IPS-20b (cell line): ENCODE measurements at regions not wholly inside any gene's neighbourhood (a gene's known extent, or its start where the extent isn't known, plus 50 kb on each side); places are given as distances from the start of the nearest gene placed in this dataset.

ENCODE experiments used
- H3K27ac ChIP-seq: one replicate; pipeline ENCODE4 v1.5.1; 2013; ENCODE audit warnings: low read length
- H3K27me3 ChIP-seq: 2 replicates; pipeline ENCODE4 v1.6.1; 2013; ENCODE audit warnings: mild to moderate bottlenecking, low read length, inconsistent platforms; ENCODE audit not compliant: insufficient read depth
- H3K36me3 ChIP-seq: 2 replicates; pipeline ENCODE4 v1.6.1; 2013; ENCODE audit warnings: low read depth, mild to moderate bottlenecking, inconsistent platforms, low read length, moderate library complexity; ENCODE audit not compliant: insufficient read depth
- H3K4me1 ChIP-seq: 2 replicates; pipeline ENCODE4 v1.6.1; 2013; ENCODE audit warnings: mild to moderate bottlenecking, control low read depth, inconsistent platforms, low read length, moderate library complexity; ENCODE audit not compliant: insufficient read depth
- H3K4me3 ChIP-seq: 2 replicates; pipeline ENCODE4 v1.5.1; 2013; ENCODE audit warnings: mild to moderate bottlenecking, low read length, inconsistent platforms
- H3K9ac ChIP-seq: 2 replicates; pipeline ENCODE4 v1.6.1; 2013; ENCODE audit warnings: low read depth, mild to moderate bottlenecking, inconsistent platforms, low read length, moderate library complexity
- H3K9me3 ChIP-seq: 2 replicates; pipeline ENCODE4 v1.6.1; 2013; ENCODE audit warnings: mild to moderate bottlenecking, low read depth, low read length, inconsistent platforms; ENCODE audit not compliant: insufficient read depth

- no peaks in the 10 kb centered on the region for H3K36me3 ChIP-seq
- H3K27me3 ChIP-seq = no peaks in the 10 kb centered on the region
- no peak overlapping the region for H3K9ac ChIP-seq
- H3K4me1 ChIP-seq = no peaks in the 10 kb centered on the region
- H3K4me3 ChIP-seq = no peak overlapping the region
- no peak overlapping the region for H3K27ac ChIP-seq
- no peaks in the 10 kb centered on the region for H3K9me3 ChIP-seq
These were observed 52.9 kb upstream of the IRX1 start for GRCh38 chr5:3542769-3543168.

DNA sequence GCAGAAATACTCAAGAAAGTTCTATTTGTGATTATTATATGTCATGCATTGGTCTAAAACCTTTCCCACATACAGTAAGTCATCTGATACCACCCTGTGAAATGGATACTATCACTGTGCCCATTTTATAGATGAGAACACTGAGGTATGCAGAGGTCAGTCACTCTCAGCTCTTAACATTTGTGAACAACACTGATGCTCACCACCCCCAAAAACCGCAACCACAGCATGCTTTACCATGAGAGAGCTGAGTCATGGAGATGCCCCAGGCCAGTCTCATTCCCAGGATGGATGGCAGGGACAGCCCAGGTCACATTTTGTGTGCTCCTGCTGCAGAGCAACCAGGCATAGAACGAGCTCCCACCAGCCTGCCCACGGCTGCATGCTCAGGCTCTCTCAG is 53.5 kb upstream of the IRX1 start:
- Histone ChIP-seq H3K27me3 (no peaks in the 10 kb centered on the region), H3K9ac (no peak overlapping the region), H3K4me1 (no peaks in the 10 kb centered on the region), H3K27ac (no peak overlapping the region), H3K9me3 (no peaks in the 10 kb centered on the region), H3K4me3 (no peak overlapping the region), H3K36me3 (no peaks in the 10 kb centered on the region)

DNA sequence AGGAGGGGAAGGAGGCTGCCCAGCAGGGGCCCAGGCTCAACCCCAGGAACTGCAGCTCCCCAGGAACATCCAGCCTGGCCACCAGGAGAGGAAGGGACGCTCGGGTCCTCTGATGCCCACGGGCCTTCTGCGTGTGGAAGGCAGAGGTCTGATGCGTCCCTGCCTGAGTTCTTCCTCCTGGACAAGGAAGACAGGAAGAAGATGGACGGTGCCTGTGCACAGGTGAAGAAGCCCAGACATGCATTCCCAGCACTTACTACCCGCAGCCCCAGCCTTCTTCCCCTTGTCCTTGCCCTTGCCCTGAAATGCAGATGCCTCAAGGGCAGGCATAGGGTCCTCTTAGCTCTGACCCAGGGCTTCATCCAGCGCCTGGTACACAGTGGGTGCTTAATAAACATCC is 56.7 kb upstream of the IRX1 start:
- Histone ChIP-seq H3K4me3 (no peak overlapping the region), H3K27ac (no peak overlapping the region), H3K4me1 (no peaks in the 10 kb centered on the region), H3K27me3 (no peaks in the 10 kb centered on the region), H3K9ac (no peak overlapping the region), H3K36me3 (no peaks in the 10 kb centered on the region), H3K9me3 (no peaks in the 10 kb centered on the region)

DNA sequence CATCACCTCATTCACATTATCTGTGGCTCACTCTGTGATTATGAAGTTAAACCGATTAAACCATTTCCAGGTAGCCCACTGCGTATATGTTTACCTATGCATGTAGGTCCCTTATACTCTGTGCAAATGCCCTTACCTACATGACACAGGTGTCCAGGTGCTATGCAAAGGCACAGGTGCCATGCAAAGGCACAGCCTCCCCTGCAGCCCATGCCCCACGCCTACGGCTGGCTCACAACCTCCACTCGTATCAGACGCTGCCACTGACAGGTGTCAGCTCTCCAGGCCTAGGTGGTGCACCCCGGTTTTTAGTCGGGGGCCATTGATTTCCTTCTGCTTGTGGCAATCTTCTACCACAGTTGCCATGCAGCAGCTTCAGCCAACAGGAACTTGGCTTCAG is 57.7 kb upstream of the IRX1 start:
- H3K4me3 ChIP-seq = no peak overlapping the region
- no peaks in the 10 kb centered on the region for H3K36me3 ChIP-seq
- no peaks in the 10 kb centered on the region for H3K4me1 ChIP-seq
- no peaks in the 10 kb centered on the region; the same call in 1 of the 2 replicates for H3K9me3 ChIP-seq
- H3K27me3 ChIP-seq = no peaks in the 10 kb centered on the region
- H3K27ac ChIP-seq = no peak overlapping the region
- H3K9ac ChIP-seq = no peak overlapping the region

DNA sequence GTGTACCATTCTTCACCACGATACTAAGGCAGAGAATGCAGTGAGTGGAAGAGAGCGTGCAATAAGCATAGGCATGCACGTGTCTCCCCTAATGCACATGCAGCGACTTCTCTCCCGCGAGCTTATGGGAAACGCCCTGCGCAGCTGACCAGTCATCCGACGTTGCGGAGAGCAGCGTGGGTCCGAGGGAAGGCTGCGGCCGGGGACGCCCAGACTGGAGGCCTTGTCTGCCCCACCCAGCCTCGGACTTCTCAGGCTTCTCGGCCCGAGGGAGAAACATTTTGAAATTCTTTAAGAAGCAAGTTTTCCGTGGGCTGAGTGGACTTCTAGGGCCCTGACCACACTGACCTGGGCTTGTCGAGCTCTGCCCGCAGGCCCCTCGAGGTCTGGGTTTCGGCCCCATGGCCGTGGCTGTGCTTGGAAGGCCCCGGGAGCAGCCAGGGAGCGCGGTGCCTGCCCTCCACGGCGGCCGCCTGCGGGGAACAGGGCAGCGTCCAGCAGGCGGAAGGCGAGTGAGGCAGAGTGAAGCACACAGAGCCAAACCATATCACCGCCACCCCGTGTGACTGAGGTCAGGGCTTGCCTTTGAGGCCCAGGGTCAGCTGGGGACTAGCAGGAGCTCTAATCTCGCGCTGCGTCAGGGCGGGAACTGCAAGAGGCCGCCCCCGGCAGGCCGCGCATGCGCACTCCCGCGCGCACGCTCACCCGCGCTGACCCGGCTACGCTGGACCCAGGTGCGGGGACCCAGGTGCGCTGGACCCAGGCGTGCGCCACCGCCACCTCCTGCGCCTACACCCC is 60.0 kb upstream of the IRX1 start:
- no peaks in the 10 kb centered on the region; the same call in 1 of the 2 replicates for H3K9me3 ChIP-seq
- no peak overlapping the region for H3K4me3 ChIP-seq
- H3K9ac ChIP-seq = no peak overlapping the region
- H3K27me3 ChIP-seq = no peaks in the 10 kb centered on the region
- H3K36me3 ChIP-seq = no peaks in the 10 kb centered on the region
- no peak overlapping the region for H3K27ac ChIP-seq
- H3K4me1 ChIP-seq = peaks cover 14% of the 10 kb centered on the region

DNA sequence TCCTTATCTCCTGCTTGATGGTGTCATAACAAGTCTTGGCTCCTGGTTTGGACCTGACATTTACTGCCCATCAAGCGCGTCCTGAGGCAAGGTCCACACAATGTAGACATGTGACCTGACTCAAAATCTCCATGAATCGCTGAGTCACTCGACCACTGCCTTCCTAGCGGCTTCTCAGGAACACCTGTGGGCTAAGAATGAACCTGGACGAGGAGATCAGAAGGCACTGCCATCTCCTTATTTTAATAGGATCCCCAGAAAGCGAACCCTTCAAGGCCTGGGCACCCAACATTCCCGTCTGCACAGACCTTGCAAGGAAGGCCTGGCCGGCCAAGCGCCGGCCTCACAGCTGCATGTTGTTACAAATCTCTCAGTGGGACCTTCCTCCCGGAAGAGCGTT is 60.6 kb upstream of the IRX1 start:
- peaks cover 20% of the 10 kb centered on the region for H3K4me1 ChIP-seq
- no peak overlapping the region for H3K4me3 ChIP-seq
- no peaks in the 10 kb centered on the region for H3K27me3 ChIP-seq
- no peak overlapping the region for H3K27ac ChIP-seq
- no peak overlapping the region for H3K9ac ChIP-seq
- H3K36me3 ChIP-seq = no peaks in the 10 kb centered on the region
- no peaks in the 10 kb centered on the region; the same call in 1 of the 2 replicates for H3K9me3 ChIP-seq

DNA sequence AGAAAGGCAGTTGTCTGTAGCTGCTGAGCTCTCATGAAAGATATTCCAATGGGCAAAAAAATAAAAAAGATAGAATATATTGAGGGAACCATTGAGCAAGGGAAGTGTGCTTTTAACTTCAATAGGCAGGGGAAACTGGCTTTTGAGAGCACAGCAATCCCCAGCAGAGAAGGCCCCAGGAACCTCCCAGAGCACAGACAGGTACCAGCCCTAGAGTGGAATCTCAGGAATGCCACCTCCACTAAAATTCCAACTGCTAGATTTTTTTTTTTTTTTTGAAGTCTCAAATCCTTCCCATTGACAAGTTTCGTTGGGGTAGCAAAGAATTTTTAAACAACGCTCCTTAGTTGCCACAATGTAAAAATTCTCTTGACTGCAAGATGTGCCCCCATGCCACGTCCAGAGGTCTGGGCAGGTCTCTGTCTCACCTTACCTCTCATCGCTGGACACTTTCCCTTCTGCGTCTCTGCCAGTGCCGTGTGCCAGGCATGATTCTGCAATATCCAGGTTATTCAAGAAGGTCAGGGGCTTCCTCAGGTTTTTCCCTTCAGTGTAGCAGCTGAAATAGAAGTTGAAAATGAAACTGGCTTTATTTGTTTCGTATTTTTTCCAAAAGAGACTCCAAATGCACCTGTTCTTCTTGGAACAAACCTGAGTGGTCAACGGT is 64.2 kb upstream of the IRX1 start:
- H3K9me3 ChIP-seq = no peaks in the 10 kb centered on the region; the same call in 1 of the 2 replicates
- no peaks in the 10 kb centered on the region for H3K27me3 ChIP-seq

GRCh38 chr5:3530251-3530650 is 65.4 kb upstream of the IRX1 start:
- no peak overlapping the region for H3K27ac ChIP-seq

More for the DNA sequence above, 64.2 kb upstream of the IRX1 start:
- Histone ChIP-seq H3K27ac (no peak overlapping the region), H3K9ac (no peak overlapping the region), H3K4me3 (no peak overlapping the region; the same call in 1 of the 2 replicates), H3K36me3 (no peaks in the 10 kb centered on the region), H3K4me1 (peaks cover 23% of the 10 kb centered on the region)

GRCh38 chr5:3526551-3527185 is 69.0 kb upstream of the IRX1 start:
- Histone ChIP-seq H3K4me3 (no peak overlapping the region), H3K4me1 (peaks cover 16% of the 10 kb centered on the region), H3K27me3 (no peaks in the 10 kb centered on the region), H3K9me3 (no peaks in the 10 kb centered on the region), H3K9ac (no peak overlapping the region), H3K36me3 (no peaks in the 10 kb centered on the region), H3K27ac (no peak overlapping the region)

More at GRCh38 chr5:3530251-3530650, 65.4 kb upstream of the IRX1 start:
- H3K27me3 ChIP-seq = no peaks in the 10 kb centered on the region
- no peak overlapping the region for H3K4me3 ChIP-seq
- H3K4me1 ChIP-seq = peaks cover 23% of the 10 kb centered on the region
- H3K9me3 ChIP-seq = no peaks in the 10 kb centered on the region; the same call in 1 of the 2 replicates
- H3K9ac ChIP-seq = no peak overlapping the region
- no peaks in the 10 kb centered on the region for H3K36me3 ChIP-seq

DNA sequence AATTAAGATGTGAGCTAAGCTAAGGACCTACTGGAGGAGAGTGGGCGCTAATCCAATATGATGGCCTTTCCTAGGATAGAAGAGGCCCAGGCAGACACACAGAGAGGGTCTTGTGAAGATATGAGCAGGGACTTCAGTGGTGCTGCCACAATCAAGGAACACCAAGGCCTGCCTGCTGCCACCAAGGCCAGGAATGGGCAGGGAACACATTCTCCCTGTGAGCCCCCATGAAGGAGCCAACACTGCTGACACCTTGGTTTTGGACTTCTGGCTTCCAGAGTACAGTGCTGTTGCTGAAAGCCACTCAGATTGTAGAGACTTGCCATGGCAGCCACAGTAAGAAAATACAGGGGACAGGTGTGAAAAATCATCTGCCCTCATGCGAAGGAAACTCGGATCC is 73.1 kb upstream of the IRX1 start:
- Histone ChIP-seq H3K9me3 (no peaks in the 10 kb centered on the region), H3K27me3 (no peaks in the 10 kb centered on the region), H3K4me3 (no peak overlapping the region), H3K36me3 (no peaks in the 10 kb centered on the region), H3K4me1 (peaks cover 3% of the 10 kb centered on the region; the same call in 1 of the 2 replicates), H3K27ac (no peak overlapping the region), H3K9ac (no peak overlapping the region)

GRCh38 chr5:3518576-3518975 is 77.1 kb upstream of the IRX1 start:
- Histone ChIP-seq H3K27ac (no peak overlapping the region), H3K4me3 (no peak overlapping the region), H3K36me3 (no peaks in the 10 kb centered on the region), H3K27me3 (no peaks in the 10 kb centered on the region), H3K4me1 (peaks cover 10% of the 10 kb centered on the region; the same call in 1 of the 2 replicates), H3K9ac (no peak overlapping the region), H3K9me3 (no peaks in the 10 kb centered on the region)
